HG03378 (cell line): ENCODE measurements at regions not wholly inside any gene's neighbourhood (a gene's known extent, or its start where the extent isn't known, plus 50 kb on each side); places are given as distances from the start of the nearest gene placed in this dataset.

Experiments used
- ATAC-seq: cut with Tn5 transposase; IDR thresholded peaks from one replicate; pipeline ENCODE4 v1.9.1; 2021; ENCODE audit warnings: mild to moderate bottlenecking, moderate library complexity; ENCODE audit not compliant: unreplicated experiment

DNA sequence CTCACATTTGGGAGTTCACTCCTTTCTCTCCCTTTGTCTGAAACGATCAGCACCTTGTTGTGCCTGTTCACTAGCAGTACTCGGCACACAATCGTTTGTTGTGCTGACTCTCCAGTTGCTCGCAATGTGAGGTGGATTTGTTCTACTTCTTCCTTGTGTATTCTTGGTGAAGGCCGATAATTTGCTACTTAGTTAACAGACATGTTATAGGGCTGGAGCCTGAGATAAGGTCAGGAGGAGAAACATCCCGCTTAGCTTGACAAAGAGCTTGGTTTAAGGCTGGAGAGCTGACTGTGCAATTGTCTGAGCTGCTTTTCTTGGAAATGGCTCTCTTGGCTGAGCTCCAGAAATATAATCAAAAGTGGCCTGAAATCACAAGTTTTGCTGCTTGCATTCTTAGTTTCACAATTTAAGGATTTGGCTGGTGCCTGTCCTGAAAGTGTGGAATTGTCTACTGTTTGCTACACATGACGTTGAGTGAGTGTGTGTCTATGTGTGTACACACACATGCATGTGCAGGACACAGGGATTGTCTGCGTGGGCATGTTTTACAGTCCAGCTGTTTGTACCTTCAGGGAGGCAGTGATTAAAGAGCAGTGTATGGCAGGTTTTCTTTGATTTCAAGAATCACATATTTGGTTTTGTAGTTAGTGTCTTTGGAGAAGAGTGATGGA lies 77.7 kb downstream of the ARF6 start:
- ATAC-seq: peak; percentile 11

DNA sequence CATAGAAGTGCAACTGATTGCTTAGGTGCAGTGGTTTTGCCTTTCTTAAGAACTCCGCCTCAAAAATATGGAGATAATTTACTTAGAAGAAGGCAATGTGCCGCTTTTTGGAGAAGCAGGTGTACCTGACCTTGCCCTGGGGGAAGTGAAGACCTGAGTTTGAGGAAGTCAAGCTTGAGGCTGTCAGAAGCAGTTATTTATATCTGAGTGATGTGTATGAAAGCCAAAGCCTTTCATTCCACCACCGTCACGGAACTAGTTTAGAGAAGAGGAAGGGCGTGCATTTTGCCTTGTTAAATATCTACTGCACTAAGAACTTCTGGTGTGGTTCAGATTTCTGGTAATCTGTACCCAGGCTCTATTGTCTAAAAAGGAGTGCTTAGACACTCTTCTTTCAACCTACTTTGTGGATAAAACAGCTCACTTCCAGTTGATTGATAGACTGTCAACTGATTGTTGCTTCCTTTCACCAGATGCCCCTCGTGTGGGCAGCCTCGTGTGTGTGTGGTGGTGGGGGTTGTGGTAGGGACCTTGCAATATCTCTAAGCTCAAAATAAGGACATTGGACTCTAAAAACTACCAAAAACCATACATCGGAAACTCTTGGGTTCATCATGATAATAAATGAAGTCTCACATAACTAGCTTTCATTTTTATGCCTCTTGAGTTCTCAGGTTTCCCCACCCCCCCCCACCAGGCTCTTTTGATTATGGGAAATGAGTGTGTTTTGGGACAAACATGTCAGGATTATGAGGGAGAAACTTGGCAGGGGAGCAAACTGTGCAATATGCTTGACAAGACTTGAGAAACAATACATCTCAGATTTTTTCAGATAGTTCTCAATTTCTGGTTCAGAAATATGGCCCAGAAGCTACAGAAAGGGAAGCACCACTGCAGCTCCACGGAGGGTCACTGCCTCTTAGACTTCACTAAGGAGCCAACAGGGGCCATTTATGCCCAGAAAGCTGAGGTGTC lies 78.6 kb downstream of the ARF6 start:
- peak; percentile 91 for ATAC-seq

DNA sequence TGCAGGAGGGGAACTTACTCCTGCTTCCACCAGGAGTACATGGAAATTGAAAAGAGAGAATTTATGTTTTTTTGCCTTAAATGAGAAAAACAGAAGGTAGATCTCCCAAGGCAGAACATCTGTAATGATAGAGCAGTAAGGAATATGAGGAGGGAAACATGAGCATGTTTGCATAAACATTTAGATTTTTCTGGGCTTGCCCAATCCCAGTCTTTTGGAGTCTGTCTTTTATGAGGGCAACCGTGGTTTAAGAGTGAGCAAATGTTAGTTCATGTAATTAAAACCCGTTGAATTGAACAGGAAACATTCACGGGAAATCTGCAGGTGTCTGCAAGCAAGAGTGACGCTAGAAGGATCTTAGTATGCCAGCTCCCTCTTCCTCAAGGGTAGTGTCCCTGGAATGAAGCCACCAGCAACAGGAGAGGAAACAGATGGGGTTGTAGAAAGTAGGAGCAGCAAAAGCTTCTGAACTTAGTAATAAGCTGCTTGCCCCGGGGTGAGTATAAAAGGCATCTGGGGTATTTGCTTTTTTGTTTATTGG lies 79.3 kb downstream of the ARF6 start:
- no peak for ATAC-seq

DNA sequence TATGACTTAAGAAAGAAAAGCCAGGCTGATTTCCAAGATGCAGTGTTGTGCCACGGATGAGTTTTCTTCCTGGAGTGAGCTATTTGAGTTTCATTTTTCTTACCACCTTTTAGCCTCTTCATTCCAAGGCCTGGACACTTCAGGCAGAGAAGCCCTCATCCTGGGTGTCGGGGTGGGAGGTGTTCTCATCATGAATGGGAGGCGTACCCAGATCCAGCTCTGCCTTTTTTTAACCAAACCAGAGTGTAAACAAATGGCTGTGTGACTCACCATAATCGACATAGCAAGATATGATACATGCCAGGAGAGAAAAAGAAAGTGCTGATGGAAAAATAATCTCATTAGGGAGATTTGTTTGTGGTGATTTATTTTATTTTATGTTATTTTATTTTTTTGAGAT lies 79.9 kb downstream of the ARF6 start:
- no peak for ATAC-seq

DNA sequence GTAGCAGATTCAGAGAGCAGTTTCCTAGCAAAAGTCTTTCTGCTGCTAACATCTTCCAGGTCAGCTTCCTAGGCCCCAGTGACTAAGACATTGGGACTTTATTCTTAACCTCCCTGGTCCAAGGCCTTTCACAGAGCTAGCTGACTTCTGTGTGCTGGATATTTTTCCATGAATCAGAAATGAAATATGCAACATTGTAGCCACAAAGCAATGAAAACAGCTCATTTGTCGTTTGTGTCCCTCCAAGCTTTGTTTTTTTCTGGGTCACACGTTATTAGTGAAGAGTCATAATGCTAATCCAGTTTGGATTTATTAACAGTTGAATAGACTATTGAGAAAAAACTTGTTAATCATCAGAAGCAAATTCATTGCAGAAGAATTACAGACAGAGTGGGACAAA lies 82.4 kb downstream of the ARF6 start:
- ATAC-seq: no peak

DNA sequence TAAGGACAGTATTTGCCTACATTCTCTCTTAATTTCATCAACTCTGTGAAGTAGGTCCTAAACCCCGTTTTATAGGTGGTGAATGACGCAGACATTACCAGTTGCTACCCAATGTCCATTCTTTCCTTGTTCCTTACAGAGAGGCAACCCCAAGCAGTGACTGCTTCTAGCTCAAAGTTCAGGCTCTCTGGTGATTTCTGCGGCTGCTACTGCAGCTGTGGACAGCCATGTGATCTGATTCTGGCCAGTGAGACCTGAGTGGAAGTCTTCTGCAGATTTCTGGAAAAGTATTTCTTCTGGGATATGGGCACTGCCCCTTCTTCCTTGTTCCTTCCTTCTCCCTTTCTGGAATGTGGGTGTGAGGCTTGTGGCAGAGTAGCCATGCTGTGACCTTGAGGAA lies 82.9 kb downstream of the ARF6 start:
- no peak for ATAC-seq

DNA sequence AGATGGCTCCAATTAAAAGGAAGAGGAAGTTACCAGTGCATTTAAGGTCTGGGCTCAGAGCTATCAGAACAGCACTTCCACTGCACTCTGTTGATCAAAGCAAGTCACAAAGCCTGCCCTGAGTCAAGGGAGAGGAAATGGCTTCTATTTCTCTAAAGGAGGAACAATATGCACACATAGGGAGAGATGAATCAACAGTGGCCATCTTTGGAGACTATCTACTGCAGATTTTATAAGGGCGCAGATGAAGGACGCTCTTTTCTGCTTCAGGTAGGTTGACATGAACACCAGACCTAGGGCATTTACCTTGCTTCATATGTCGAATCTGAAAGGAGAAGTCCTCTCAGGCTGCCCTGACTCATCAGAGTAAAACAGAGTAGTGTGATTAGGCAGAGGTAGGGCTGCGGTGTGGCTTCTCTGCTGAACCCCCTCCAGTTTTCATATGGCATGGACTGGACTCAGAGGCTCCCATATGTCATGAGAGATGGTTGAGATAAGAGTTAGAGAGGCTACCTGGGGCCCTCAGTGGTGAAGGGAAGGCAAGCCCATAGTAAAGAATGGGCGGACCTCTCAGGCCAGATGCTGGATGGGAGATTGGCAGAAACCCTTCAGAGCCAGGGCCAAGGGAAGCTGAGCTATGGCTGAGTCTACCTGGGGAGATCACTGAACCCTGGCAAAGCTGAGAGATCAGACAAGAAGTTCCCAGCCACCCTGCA lies 84.4 kb downstream of the ARF6 start:
- ATAC-seq: peak; percentile 86

DNA sequence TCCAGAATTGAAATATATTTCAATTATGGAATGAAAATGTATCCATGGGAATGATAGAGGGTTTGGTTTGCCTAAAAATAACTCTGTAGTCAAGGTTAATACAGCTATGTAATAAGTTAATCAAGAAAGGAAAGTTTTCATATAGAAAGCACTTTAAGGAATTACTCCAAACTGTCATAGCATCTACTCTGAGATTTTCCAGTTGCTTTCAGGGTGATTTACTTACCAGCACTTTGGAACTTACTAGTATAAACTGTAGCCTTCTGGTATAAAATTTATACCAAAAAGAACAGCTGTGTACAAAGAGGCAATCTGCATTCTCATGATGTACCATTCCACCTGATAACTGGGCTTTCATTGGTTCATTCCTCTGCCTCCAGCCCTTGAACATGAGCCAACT lies 87.1 kb downstream of the ARF6 start:
- no peak for ATAC-seq

DNA sequence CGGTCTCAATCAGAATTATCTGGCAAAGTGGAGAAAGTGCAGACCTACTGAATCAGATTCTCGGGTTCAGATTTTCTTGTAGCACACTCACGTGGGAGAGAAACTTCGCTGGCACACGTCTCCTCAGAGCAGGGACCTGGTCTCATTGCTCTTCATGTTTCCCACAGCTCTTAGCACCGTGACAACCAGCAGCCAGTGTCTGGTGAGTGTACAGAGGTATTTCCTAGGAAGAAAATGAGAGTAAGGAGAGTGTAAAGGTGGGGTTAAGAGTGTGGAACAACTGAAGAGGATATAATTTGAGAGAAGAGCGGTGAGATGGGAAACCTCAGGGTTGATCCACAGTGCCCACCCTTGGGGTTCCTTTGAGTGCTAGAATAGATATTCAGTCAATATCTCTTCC lies 89.2 kb downstream of the ARF6 start:
- no peak for ATAC-seq

DNA sequence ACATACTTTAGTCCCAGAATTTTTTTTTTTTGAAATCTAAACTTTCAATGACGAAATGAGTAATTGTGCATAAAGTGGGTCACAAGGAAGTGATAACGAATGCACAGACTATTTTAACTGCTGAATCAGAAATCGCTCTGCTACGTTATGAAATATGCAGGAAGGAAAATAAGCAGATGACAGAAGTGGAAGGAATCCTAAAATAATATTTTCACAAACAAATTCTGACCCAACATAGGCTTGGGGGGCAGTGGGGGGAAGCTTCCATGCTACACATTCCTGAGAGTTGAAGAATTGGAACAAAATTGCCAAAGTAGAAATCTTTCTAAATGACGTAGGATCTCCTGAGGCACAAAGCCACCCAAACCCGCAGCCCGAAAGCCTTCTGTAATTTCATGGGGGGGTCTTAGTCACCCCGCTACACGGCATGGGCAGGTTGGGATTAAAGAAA lies 89.6 kb downstream of the ARF6 start:
- ATAC-seq: no peak

DNA sequence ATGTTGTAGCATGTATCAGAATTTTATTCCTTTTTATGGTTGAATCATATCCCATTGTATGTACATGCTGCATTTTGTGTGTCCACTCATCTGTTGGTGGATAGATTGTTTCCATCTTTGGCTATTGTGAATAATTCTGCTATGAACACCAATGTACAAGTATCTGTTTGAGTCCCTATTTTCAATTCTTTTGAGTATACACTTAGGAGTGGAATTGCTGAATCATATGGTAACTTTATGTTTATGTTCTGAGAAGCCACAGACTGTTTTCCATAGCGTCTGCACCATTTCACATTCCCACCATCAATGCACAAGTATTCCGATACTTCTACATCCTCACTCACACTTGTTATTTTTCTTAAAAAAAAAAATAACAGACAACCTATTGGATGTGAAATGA lies 91.5 kb downstream of the ARF6 start:
- ATAC-seq: no peak

DNA sequence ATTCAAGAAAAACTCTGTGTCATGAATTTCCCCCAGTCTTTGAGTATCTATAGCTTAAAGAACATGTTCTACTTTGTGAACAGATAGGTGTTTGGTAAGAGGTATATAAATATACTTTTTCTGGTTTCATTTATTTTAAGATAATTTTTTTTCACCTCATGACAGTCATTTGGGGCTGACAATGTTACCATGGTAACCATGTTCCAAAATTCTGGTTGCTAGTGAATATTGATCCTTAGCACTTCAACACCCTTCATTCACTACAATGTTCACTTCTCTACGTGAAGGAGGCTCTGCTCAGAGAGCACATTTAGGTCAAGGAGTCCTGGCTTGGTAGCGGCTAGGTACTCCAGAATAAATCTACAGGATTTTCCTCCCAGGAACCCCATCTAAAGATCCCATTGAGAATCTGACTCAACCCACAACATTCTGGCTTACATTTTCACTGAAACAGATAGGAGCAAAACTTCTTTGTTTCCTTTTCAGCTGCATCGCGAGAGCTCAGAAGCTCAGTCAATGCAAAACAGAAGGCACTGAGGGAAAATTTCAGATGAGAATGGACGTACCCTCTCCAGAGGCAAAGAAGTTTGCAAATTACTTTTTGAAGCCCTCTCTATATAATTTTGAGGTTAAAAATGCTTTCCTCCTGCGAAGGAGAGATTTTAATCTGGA lies 93.6 kb downstream of the ARF6 start:
- no peak for ATAC-seq

DNA sequence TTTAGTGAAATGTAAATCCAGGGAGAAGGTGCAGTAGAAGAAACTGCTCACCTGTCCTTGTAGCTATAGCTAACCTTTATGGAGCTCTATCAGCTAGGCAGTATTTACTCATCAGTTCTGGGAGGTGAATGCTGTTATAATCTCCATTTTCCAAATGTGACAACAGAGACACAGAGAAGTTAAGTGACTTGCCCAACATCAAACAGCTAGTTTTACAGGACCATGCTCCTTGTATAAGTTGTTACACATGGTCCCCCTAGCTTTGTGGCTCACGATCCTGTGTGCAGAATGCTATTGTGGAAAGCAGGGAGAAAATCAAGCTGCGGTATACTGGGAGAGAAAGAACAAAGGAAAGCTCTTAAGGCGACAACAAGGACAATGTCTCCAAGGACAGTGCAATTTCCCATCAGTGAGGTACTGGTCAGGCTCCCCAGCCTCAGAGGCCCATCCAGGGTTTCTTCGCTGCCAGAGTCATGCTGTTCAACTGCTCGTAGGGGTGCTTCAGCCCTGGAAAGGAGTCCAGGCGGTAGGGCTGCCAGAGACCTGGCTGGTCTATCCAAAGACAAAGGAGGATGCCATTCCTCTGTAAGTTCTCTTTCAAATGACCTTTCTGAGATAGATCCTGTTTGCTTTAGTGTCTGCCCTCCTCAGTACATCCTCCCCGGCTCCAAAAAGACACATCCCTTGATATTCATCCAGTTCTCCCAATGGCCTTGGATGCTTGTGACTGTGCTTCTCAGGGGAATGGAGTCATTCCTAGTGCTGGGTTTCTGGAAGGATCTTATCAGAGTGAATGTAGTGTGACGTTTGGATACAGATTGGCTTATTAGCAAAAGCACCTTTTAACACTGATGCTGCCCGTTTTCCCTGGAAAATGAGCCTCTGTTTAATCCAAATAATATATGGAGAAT lies 95.5 kb downstream of the ARF6 start:
- ATAC-seq: no peak

DNA sequence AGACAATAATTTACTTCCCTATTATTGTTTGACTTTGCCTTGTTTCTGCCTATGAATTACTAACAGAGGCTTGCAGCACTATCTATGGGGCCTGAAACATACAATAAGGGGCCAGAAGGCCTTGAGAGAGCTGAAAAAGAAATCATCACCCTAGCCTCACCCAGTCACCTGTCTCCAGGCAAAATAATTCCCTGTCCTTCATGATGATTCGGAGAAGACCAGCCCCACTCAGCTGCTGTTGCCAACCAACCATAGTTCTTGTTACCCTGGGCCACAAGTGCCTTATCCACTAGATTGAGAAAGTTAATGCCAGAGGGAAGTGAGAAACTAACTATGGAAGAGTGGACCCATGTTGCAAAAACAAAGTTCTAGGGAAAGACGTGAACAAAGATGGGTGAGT lies 97.1 kb downstream of the ARF6 start:
- no peak for ATAC-seq

DNA sequence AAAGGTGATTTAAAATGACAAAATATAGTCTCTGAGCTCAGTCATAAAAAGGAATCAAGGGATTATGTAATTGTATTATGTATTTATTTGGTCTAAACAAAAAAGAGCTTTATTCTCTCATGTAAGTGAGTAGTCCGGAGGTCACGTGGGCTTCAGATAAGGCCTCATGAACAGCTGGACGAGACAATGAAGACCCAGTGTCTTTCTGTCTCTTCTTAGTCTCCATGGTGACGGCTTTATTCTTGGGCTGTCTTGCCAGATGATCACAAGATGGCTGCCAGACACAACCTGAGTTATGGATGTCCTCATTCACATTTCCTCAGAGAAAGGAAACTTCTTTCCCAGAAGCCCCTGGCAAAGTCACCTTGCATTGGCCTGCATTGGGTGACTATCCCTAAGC lies 98.6 kb downstream of the ARF6 start:
- ATAC-seq: no peak

DNA sequence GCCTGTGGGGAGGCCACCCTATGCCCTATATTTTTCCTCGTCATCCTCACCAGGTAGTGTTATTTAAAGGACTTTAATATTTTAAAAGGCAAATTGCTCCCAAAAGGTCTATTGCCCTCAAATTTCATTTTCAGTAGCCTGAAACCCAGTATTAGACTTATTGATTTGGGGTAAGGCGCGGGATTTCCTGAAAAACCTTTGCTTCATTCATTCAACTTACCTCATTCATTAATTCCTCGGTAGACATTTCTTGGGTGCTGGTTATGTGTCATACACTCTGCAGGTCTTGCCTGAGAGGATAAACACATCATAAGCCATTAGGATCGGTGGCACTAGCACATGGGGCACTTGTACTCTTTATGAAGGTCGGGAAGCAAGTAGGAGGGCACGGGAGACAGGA lies 99.2 kb downstream of the ARF6 start:
- ATAC-seq: no peak

DNA sequence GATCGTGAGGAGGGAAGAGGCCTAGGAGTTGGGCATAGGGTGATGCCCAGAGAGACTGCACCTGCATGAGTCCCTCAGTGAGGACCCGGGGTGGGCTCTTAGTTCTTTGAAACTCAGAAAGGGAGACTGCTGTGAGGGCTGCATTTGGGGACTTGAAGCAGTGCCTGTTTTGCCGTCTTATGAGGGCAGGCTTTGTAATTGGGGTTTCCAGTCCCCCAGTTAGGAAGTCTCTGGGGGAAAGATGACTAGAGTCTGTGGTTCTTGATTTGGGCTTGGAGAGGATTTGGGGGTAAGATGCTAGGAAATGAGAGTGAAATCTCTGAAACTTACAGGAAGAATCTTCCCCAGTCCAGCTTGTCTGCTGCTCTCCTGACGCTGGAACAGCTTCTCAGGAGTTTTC lies 99.6 kb downstream of the ARF6 start:
- ATAC-seq: no peak

DNA sequence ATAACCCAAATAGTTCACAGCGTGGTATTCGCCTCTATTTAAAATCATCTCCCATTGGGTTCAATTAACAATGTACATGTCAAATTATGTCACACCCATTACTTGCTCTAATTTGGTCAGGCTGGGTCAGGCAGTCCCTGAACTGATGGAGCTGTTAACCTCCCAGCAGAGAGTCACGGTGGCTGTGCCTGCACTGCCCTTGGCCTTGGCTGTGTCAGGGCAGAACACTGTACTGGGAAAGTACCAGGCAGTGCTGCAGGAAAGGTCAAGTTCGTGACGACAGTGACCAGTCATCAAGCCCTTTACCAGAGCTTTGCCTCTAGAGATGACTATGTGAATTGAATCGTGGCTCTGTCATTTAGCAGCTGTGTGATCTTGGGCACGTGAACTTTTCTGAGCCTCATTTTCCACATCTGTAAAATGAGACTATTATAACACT lies 100.0 kb downstream of the ARF6 start:
- peak; percentile 98 for ATAC-seq

DNA sequence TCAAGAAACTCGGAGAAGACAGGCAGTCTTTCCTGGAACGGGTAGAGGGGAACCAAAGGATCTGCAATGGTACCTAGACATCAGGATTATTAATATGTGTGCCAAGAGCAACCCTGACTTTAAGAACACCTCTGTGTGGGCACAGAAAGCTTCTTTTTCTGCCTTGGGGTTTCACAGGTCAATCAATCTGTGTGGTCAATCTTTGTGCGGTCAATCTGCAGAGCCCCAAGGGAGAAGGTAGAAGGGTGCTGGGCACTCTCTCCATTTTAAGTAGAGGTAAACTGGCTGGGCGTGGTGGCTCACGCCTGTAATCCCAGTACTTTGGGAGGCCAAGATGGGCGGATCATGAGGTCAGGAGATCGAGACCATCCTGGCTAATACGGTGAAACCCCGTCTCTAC lies 100.7 kb downstream of the ARF6 start:
- no peak for ATAC-seq
